SJSA1 (cell line): ENCODE measurements at regions not wholly inside any gene's neighbourhood (a gene's known extent, or its start where the extent isn't known, plus 50 kb on each side); places are given as distances from the start of the nearest gene placed in this dataset.

Source experiments
- DNase-seq, 2 experiments: peaks; one replicate each; pipeline ENCODE4 v3.0.0-alpha.2; 2015 to 2020; ENCODE audit warnings: low spot score in 2 of 2, low read depth in 1 of 2
- H3K27ac ChIP-seq: fragments of 250-450 bp; sonication (Bioruptor Pico); 2 replicates; pipeline ENCODE4 v1.5.1; 2020; ENCODE audit warnings: mild to moderate bottlenecking, moderate library complexity
- H3K27me3 ChIP-seq: fragments of 250-450 bp; sonication (Bioruptor Pico); replicated peaks from 2 replicates; pipeline ENCODE4 v1.5.1; 2020; ENCODE audit warnings: mild to moderate bottlenecking, moderate library complexity
- H3K36me3 ChIP-seq: fragments of 250-450 bp; sonication (Bioruptor Pico); 2 replicates; pipeline ENCODE4 v1.5.1; 2020; ENCODE audit warnings: mild to moderate bottlenecking
- H3K4me1 ChIP-seq: fragments of 250-450 bp; sonication (Bioruptor Pico); replicated peaks from 2 replicates; pipeline ENCODE4 v1.6.1; 2021; ENCODE audit warnings: mild to moderate bottlenecking
- H3K4me3 ChIP-seq: fragments of 250-450 bp; sonication (Bioruptor Pico); 2 replicates; pipeline ENCODE4 v1.5.1; 2020; ENCODE audit warnings: mild to moderate bottlenecking
- H3K9me3 ChIP-seq: fragments of 250-450 bp; sonication (Bioruptor Pico); replicated peaks from 2 replicates; pipeline ENCODE4 v1.5.1; 2020; ENCODE audit warnings: mild to moderate bottlenecking

DNA sequence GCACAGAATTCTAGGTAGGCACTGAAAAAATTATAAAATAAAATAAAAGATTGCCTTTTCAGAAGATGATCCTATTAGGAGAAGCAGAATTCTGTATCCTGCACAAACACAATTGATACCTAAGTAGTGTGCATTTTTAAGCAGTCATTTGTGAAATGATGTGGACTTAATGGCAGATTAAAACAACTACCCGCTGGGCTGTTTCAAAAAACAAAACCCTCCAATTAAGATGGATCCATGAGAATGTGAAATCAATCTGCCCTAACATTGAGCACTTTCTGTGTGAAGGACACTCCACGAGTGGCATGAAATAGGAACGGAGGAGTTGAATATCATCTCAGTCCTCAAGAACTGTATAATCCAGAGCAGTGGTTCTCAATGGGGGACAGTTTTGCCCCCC, 1012.8 kb upstream of the EEF2KMT start:
- Histone ChIP-seq H3K27ac (no peak overlapping the region), H3K27me3 (no peaks in the 10 kb centered on the region), H3K9me3 (peaks cover 2% of the 10 kb centered on the region; the same call in 1 of the 2 replicates), H3K36me3 (no peaks in the 10 kb centered on the region), H3K4me1 (no peaks in the 10 kb centered on the region), H3K4me3 (no peak overlapping the region)
- no peak for DNase-seq

DNA sequence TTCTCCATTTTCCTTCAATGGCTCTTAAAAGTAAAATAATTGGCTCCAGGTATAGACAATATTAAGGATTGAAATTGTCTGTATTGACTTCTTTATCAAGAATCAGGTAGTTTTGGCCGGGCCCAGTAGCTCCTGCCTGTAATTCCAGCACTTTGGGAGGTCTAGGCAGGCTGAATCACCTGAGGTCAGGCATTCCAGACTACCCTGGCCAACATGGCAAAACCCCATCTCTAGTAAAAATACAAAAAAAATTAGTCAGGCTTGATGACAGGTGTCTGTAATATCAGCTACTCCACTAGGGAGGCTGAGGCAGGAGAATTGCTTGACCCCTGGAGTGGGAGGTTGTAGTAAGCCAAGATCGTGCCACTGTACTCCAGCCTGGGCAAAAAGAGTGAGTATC, 1008.5 kb upstream of the EEF2KMT start:
- Histone ChIP-seq H3K27ac (no peak overlapping the region), H3K9me3 (no peaks in the 10 kb centered on the region), H3K27me3 (no peaks in the 10 kb centered on the region), H3K36me3 (no peaks in the 10 kb centered on the region), H3K4me1 (no peaks in the 10 kb centered on the region), H3K4me3 (no peak overlapping the region)
- no peak for DNase-seq

DNA sequence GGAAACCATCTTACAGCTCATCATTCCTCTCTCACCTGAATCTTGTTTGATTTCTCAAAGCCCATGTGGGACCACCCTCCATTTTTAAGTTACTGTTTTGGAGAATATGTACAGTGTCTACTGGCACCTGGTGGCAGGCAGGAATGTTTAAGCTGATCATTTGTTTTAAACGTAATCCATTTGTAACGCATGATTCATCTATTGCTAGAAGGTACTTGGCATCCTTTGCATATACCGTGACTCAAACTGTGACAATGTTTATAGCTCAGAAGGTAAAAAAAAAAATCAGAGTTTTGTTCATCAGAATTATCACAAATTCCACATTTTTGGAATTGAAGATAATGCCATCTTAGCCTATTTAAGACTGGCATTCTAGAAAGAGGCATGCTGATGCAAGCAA, 1007.5 kb upstream of the EEF2KMT start:
- H3K27me3 ChIP-seq, result no peaks in the 10 kb centered on the region
- H3K36me3 ChIP-seq, result no peaks in the 10 kb centered on the region
- H3K27ac ChIP-seq, result no peak overlapping the region
- no peaks in the 10 kb centered on the region; the same call in 1 of the 2 replicates for H3K9me3 ChIP-seq
- H3K4me1 ChIP-seq, result no peaks in the 10 kb centered on the region
- H3K4me3 ChIP-seq, result no peak overlapping the region
- no peak for DNase-seq

DNA sequence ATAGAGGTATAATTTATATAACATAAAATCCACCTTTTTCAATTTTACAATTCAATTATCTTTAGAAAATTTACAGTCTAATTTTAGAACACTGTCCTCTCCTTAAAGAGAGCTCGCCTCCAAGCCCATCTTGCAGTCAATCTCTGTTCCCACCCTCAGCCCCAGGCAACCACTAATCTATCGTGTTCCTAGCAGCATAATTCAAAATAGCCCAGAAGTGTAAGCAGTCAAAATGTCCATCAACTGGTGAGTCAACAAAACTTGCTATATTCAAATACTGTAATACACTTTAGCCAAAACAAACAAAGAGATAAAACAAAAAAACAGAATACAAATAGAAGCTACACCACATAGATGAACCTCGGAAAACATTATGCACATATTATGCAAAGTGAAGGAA, 1006.8 kb upstream of the EEF2KMT start:
- H3K4me3 ChIP-seq, result no peak overlapping the region
- H3K9me3 ChIP-seq, result no peaks in the 10 kb centered on the region; the same call in 1 of the 2 replicates
- H3K36me3 ChIP-seq, result no peaks in the 10 kb centered on the region
- no peak for DNase-seq
- H3K27me3 ChIP-seq, result no peaks in the 10 kb centered on the region
- H3K4me1 ChIP-seq, result no peaks in the 10 kb centered on the region
- H3K27ac ChIP-seq, result no peak overlapping the region

DNA sequence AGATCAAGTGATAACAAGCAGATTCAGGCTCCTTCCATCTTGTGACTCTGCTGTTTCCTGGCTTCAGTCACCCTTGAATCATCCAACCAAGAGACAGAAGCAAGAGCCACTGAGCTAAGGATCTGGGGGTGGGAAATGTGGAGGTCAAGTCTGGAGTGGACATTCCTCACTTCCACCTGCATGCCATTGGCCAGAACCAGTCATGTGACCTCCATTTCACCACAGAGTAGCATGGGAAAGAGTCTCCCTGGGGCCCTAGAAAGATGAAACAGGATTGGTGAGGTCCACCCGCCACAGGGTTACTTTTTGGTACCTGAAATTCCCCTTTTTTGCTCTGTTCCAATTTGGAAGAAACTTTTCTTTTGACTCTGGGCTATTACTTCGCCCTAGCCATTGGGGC, 1006.0 kb upstream of the EEF2KMT start:
- Histone ChIP-seq H3K27ac (no peak overlapping the region), H3K4me3 (no peak overlapping the region), H3K36me3 (no peaks in the 10 kb centered on the region), H3K27me3 (no peaks in the 10 kb centered on the region), H3K9me3 (no peaks in the 10 kb centered on the region; the same call in 1 of the 2 replicates), H3K4me1 (no peaks in the 10 kb centered on the region)
- no peak for DNase-seq

DNA sequence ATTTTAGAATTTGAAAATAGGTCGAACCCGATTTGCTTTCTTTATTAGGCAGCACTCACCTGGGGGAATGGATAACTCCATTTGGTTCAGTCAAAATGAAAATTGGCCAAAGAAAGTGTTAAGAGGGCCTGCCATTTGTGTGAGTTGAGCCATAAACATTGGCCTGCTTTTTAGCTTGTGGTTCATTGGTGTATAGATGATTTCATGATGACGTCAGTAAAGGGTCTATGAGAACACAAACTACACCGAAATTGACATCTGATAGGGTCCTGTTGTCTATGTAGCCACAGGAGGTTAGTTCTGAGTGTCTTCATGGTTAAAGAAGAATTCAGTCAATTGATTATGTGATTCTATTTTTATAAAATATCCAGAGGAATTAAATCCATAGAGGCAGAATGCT, 1001.5 kb upstream of the EEF2KMT start:
- H3K4me3 ChIP-seq, result no peak overlapping the region
- H3K9me3 ChIP-seq, result no peaks in the 10 kb centered on the region; the same call in 1 of the 2 replicates
- H3K36me3 ChIP-seq, result no peaks in the 10 kb centered on the region
- no peaks in the 10 kb centered on the region for H3K27me3 ChIP-seq
- no peak for DNase-seq
- no peak overlapping the region for H3K27ac ChIP-seq
- H3K4me1 ChIP-seq, result no peaks in the 10 kb centered on the region

DNA sequence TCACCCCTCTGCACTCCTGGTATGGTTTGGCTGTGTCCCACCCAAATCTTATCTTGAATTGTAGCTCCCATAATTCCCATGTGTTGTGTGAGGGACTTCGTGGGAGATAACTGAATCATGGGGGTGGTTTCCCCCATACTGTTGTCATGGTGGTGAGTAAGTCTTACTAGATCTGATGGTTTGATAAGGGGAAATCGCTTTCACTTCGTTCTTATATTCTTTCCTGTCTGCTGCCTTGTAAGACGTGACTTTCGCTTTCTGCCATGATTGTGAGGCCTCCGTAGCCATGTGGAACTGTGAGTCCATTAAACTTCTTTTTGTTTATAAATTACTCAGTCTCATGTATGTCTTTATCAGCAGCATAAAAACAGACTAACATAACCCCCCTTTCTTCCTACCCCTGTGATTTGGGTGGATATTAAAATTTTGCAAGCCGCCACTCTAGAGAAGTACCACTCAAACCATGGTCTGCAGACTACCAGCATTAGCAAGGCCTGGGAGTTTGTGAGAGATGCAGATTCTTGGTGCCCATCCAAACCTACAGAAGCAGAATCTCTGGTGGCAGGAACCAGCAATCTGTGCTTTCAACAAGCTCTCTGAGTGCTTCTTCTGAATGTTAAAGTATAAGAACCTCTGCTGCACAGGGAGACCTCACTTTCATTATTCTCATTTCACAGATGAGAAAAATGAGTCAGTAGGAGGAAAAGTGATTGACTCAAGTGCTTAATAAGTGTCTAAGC, 999.5 kb upstream of the EEF2KMT start:
- DNase-seq, result no peak
- Histone ChIP-seq H3K4me3 (no peak overlapping the region), H3K27me3 (no peaks in the 10 kb centered on the region), H3K4me1 (no peaks in the 10 kb centered on the region), H3K9me3 (peaks cover 3% of the 10 kb centered on the region; the same call in 1 of the 2 replicates), H3K36me3 (no peaks in the 10 kb centered on the region), H3K27ac (no peak overlapping the region)

DNA sequence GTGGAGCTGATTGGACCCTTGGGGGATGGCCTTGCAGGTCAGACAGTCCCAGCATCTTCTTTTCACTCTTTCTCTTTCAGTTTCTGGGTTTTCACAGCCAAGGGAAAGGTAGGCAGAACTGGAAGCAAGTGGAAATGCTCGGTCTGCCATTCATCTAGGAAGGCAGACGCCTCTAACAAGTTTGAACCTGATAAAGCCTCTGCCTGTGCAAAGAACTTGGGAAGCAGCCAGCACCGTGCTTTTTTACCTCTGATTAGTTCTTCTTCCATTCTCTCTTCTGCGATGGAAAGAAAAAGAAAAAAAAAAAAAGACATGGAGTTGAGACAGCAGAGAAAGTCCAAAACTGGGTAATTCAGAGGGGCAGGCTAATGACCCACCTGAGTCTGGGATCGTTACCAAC, 997.8 kb upstream of the EEF2KMT start:
- H3K4me3 ChIP-seq, result no peak overlapping the region
- no peak overlapping the region for H3K27ac ChIP-seq
- peaks cover 3% of the 10 kb centered on the region; the same call in 1 of the 2 replicates for H3K9me3 ChIP-seq
- H3K36me3 ChIP-seq, result no peaks in the 10 kb centered on the region
- no peaks in the 10 kb centered on the region for H3K4me1 ChIP-seq
- DNase-seq, result no peak
- no peaks in the 10 kb centered on the region for H3K27me3 ChIP-seq

DNA sequence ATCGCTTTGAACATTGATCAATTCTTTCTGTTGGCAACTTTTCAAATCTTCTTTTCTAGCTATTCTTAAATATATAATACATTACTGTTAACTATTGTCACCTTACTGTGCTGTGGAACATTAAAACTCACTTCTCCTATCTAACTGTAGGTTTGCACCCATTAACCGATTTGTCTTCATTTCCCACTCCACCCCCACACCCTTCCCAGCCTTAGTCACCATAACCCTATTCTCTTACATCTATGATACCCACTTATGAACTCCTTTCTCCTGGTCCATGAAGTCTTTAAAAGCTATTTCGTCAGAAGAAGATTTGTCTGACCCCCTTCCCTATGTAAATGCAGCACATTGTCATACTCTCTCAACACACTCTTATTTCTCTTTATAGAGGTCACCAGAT, 993.4 kb upstream of the EEF2KMT start:
- no peak overlapping the region for H3K4me3 ChIP-seq
- peaks cover 3% of the 10 kb centered on the region; the same call in 1 of the 2 replicates for H3K9me3 ChIP-seq
- no peaks in the 10 kb centered on the region for H3K27me3 ChIP-seq
- no peak overlapping the region for H3K27ac ChIP-seq
- H3K4me1 ChIP-seq, result no peaks in the 10 kb centered on the region
- no peak for DNase-seq
- no peaks in the 10 kb centered on the region for H3K36me3 ChIP-seq

DNA sequence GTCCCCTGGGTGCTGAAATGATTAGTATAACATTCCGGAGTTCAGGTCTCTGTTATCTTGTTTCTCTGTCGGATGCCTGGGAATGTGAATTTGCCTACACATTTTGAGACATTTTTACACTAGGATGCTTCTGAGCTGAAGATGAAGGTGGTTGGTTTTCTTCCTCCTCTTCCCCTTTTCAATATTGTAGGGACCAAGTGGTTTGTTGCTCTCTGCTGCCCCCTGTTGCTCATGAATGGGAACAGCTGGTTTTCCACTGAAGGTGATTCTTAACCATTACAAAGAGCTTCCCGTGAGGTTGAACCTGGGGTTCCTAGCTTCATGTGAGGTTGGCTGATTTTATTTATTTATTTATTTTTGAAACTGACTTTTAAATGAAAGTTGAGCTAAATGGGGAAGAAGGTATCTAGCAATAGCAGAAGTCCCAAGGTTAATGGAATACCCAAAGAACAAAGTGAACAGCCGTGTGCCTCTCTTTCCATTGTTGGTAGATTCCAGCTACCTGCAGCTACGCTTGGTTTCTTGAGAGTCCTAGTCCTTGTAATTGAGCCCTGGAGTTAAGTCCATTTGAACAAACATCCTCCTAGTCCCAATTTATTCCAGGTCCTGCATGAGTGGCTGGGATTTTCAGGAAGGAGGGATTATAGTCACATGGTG, 983.9 kb upstream of the EEF2KMT start:
- Histone ChIP-seq H3K27me3 (no peaks in the 10 kb centered on the region), H3K9me3 (peaks cover 2% of the 10 kb centered on the region; the same call in 1 of the 2 replicates), H3K4me3 (no peak overlapping the region), H3K36me3 (no peaks in the 10 kb centered on the region), H3K27ac (no peak overlapping the region), H3K4me1 (no peaks in the 10 kb centered on the region)
- no peak for DNase-seq

DNA sequence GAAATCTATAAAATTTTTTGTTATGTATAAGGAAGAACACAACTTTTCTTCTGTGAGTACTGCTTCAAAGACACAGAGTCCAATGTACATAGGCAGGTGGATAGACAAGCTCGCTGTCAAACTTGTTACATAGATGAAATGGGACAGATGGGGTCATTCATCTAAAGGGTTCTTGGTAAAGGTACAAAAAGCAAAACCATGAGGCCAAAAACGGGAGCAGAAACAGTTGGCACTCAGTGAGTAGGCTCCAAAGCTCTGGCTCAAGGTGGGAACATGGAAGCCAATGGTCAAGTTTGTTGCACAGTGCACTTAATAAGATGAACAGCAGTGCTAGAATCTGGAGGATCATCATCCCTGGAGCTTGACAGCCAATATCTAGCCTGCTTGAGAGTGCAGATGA, 979.0 kb upstream of the EEF2KMT start:
- H3K9me3 ChIP-seq, result 0 out of 2 replicates have a peak, but pooled peaks cover 2% of the 10 kb centered on the region

DNA sequence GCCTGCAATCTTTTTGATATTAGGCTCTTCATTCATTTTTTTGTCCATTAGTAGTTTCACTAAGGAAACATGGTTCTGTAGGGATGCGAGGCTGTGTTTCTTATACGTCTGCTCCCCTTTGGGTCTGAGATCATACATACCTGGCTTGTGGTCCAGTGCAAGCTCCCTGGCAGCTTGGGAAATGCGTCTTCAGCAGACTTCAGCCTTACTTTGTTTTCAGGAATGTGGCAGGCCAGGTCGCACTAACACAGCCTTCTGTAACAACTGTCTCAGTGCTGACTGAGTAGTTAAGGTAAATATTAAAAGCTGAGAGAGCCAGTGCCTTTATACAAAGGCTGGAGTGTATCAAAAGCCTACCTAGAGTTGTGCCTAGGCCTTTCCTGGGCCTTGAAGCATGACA, 970.5 kb upstream of the EEF2KMT start:
- no peak overlapping the region for H3K4me3 ChIP-seq
- no peaks in the 10 kb centered on the region for H3K36me3 ChIP-seq
- no peaks in the 10 kb centered on the region for H3K27me3 ChIP-seq
- H3K9me3 ChIP-seq, result no peaks in the 10 kb centered on the region
- no peak overlapping the region for H3K27ac ChIP-seq
- H3K4me1 ChIP-seq, result no peaks in the 10 kb centered on the region
- no peak for DNase-seq

More for the DNA sequence above, 979.0 kb upstream of the EEF2KMT start:
- no peaks in the 10 kb centered on the region for H3K36me3 ChIP-seq
- no peak overlapping the region for H3K4me3 ChIP-seq
- H3K4me1 ChIP-seq, result no peaks in the 10 kb centered on the region
- no peaks in the 10 kb centered on the region for H3K27me3 ChIP-seq
- H3K27ac ChIP-seq, result no peak overlapping the region
- DNase-seq, result no peak

DNA sequence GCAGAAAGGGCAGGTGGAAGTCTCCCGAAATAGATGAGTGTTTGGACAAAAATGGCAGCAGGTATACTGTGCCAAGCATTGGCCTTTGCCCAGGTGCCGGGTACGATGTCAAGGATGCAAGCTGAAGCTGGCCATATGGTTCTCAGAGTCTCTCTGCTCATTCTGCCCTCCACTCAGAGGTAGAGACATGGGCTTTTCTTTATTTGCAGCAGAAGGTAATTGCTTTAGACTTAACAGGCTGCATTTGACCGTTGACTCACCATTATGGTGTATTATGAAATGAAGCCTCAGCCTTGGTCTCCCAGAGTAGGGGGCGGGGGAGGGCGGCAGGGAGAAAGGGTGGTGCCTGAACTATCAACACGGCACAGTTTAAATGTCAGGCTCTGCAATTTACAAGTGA, 969.1 kb upstream of the EEF2KMT start:
- H3K4me1 ChIP-seq, result no peaks in the 10 kb centered on the region
- H3K27me3 ChIP-seq, result no peaks in the 10 kb centered on the region
- DNase-seq, result no peak
- H3K9me3 ChIP-seq, result no peaks in the 10 kb centered on the region
- no peak overlapping the region for H3K27ac ChIP-seq
- H3K4me3 ChIP-seq, result no peak overlapping the region
- H3K36me3 ChIP-seq, result no peaks in the 10 kb centered on the region

DNA sequence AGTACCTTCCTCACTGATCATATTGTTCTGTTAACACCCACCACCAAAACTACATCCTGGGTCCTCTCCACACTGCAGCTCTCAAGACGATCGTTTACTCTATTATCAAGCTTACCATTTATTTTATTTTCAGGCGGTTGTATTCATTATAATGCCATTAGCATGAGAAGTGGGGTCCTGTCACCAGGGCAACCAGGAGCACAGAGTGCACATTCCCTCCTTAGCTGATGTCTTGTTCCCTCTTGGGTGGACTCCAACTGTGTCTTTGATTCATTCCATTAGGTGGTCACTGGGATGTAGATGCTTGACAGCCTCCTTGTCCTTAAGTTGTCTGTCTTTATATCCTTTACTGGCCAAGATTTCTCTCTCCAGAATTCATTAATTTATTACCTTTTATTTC, 965.9 kb upstream of the EEF2KMT start:
- Histone ChIP-seq H3K27me3 (no peaks in the 10 kb centered on the region), H3K4me3 (no peak overlapping the region), H3K27ac (no peak overlapping the region), H3K9me3 (no peaks in the 10 kb centered on the region), H3K36me3 (no peaks in the 10 kb centered on the region), H3K4me1 (no peaks in the 10 kb centered on the region)
- DNase-seq, result no peak
